Endothelial cell of hepatic sinusoid (primary cell): ENCODE measurements at regions not wholly inside any gene's neighbourhood (a gene's known extent, or its start where the extent isn't known, plus 50 kb on each side); places are given as distances from the start of the nearest gene placed in this dataset.

Experiments used
- in situ Hi-C: cut with HindIII; loops from 2 replicates; pipeline ENCODE4 v1.10.0; 2017; ENCODE audit warnings: low sequenced_read_pairs

- in situ Hi-C loops = no loop called here
These were observed 674.9 kb upstream of the FANCL start for GRCh38 chr2:58916063-58916462.

GRCh38 chr2:58914733-58915505 lies 673.8 kb upstream of the FANCL start:
- in situ Hi-C loops = loop anchor here (5.0 kb wide), 1 partner anchor 48 kb away; no protein-coding TSS in a partner anchor

- in situ Hi-C loops = loop anchor here (5.0 kb wide), 1 partner anchor 46 kb away; no protein-coding TSS in a partner anchor
These were observed 672.1 kb upstream of the FANCL start for GRCh38 chr2:58913082-58913726.

- in situ Hi-C loops = loop anchor here (5.0 kb wide), 1 partner anchor 45 kb away; no protein-coding TSS in a partner anchor
These were observed 670.8 kb upstream of the FANCL start for GRCh38 chr2:58911877-58912276.

GRCh38 chr2:58908501-58909154 lies 667.5 kb upstream of the FANCL start:
- in situ Hi-C loops = no loop called here

- in situ Hi-C loops = no loop called here
These were observed 666.5 kb upstream of the FANCL start for GRCh38 chr2:58907644-58908043.

- in situ Hi-C loops = no loop called here
These were observed 665.0 kb upstream of the FANCL start for GRCh38 chr2:58906081-58906645.

- in situ Hi-C loops = no loop called here
These were observed 663.0 kb upstream of the FANCL start for GRCh38 chr2:58904095-58904494.

GRCh38 chr2:58903427-58903826 lies 662.3 kb upstream of the FANCL start:
- in situ Hi-C loops = no loop called here

- in situ Hi-C loops = no loop called here
These were observed 659.3 kb upstream of the FANCL start for GRCh38 chr2:58900246-58901027.

- in situ Hi-C loops = no loop called here
These were observed 658.6 kb upstream of the FANCL start for GRCh38 chr2:58899692-58900091.

- in situ Hi-C loops = no loop called here
These were observed 655.5 kb upstream of the FANCL start for GRCh38 chr2:58896638-58897037.

GRCh38 chr2:58895857-58896256 lies 654.7 kb upstream of the FANCL start:
- in situ Hi-C loops = no loop called here

GRCh38 chr2:58893656-58894351 lies 652.7 kb upstream of the FANCL start:
- in situ Hi-C loops = no loop called here

GRCh38 chr2:58891828-58892377 lies 650.8 kb upstream of the FANCL start:
- in situ Hi-C loops = no loop called here

- in situ Hi-C loops = no loop called here
These were observed 649.9 kb upstream of the FANCL start for GRCh38 chr2:58890865-58891525.

- in situ Hi-C loops = no loop called here
These were observed 644.9 kb upstream of the FANCL start for GRCh38 chr2:58886009-58886408.

GRCh38 chr2:58879834-58880233 lies 638.7 kb upstream of the FANCL start:
- in situ Hi-C loops = no loop called here

- in situ Hi-C loops = no loop called here
These were observed 637.7 kb upstream of the FANCL start for GRCh38 chr2:58878778-58879177.
